RWPE2 (cell line): ENCODE measurements at regions not wholly inside any gene's neighbourhood (a gene's known extent, or its start where the extent isn't known, plus 50 kb on each side); places are given as distances from the start of the nearest gene placed in this dataset.
"Not testable (repeated sequence)": the region's sequence is repeated elsewhere in the genome, so short reads cannot be mapped to it uniquely, and the experiment has no call there.

Experiments used
- ATAC-seq: fragments of 200-7000 bp; cut with Tn5 transposase; 3 replicates; pipeline ENCODE4 v1.9.1; 2021; ENCODE audit warnings: low read depth
- DNase-seq: peaks from one replicate; pipeline ENCODE4 v3.0.0-alpha.2; 2020; ENCODE audit warnings: low spot score
- H3K27ac ChIP-seq: fragments of 450-650 bp; 2 replicates; pipeline ENCODE4 v1.5.1; 2017; ENCODE audit warnings: mild to moderate bottlenecking; ENCODE audit not compliant: poor library complexity, severe bottlenecking
- H3K27me3 ChIP-seq: fragments of 250-450 bp; sonication (Bioruptor Pico); 2 replicates; pipeline ENCODE4 v1.5.1; 2021; ENCODE audit warnings: mild to moderate bottlenecking, moderate library complexity; ENCODE audit not compliant: insufficient read depth, poor library complexity, severe bottlenecking
- H3K36me3 ChIP-seq: fragments of 250-450 bp; sonication (Bioruptor Pico); 2 replicates; pipeline ENCODE4 v1.5.1; 2020; ENCODE audit warnings: low read depth, mild to moderate bottlenecking, moderate library complexity
- H3K4me1 ChIP-seq: fragments of 250-450 bp; sonication (Bioruptor Pico); 2 replicates; pipeline ENCODE4 v1.5.1; 2021; ENCODE audit warnings: mild to moderate bottlenecking, moderate library complexity; ENCODE audit not compliant: insufficient read depth, poor library complexity, severe bottlenecking
- H3K4me3 ChIP-seq: fragments of 250-450 bp; sonication (Bioruptor Pico); 2 replicates; pipeline ENCODE4 v1.5.1; 2021; ENCODE audit warnings: mild to moderate bottlenecking, moderate library complexity; ENCODE audit not compliant: severe bottlenecking
- H3K9me3 ChIP-seq: fragments of 250-450 bp; sonication (Bioruptor Pico); 2 replicates; pipeline ENCODE4 v1.5.1; 2021; ENCODE audit warnings: mild to moderate bottlenecking, moderate library complexity; ENCODE audit not compliant: severe bottlenecking
- CTCF ChIP-seq: fragments of 450-650 bp; IDR thresholded peaks from one replicate; pipeline ENCODE4 v1.5.1; 2017; ENCODE audit warnings: mild to moderate bottlenecking, moderate library complexity; ENCODE audit not compliant: poor library complexity, severe bottlenecking

DNA sequence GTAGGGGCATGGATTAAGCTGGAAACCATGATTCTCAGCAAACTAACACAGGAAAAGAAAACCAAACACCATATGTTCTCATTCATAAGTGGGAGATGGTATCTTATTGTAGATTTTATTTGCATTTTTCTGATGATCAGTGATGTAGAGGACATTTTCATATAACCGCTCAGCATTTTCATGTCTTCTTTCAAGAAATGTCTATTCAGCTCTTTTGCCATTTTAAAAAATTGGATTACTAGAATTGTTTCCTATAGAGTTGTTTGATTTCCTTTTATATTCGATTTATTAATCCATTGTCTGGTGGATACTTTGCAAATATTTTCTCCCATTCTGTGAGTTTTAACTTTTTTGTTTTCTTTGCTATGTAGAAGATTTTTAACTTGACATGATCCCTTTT, 682.2 kb upstream of the BCHE start:
- Histone ChIP-seq H3K27ac (no peak overlapping the region), H3K9me3 (no peaks in the 10 kb centered on the region), H3K4me1 (no peaks in the 10 kb centered on the region), H3K36me3 (no peaks in the 10 kb centered on the region), H3K4me3 (no peak overlapping the region), H3K27me3 (no peaks in the 10 kb centered on the region)
- TF ChIP-seq CTCF: no peak
- ATAC-seq (no peak), DNase-seq (no peak)

GRCh38 chr3:166518040-166518439, 680.8 kb upstream of the BCHE start:
- no peaks in the 10 kb centered on the region for H3K9me3 ChIP-seq
- H3K4me1 ChIP-seq: no peaks in the 10 kb centered on the region
- no peak for ATAC-seq
- no peak for DNase-seq
- no peaks in the 10 kb centered on the region for H3K27me3 ChIP-seq
- no peak overlapping the region for H3K27ac ChIP-seq
- H3K4me3 ChIP-seq: no peak overlapping the region
- no peaks in the 10 kb centered on the region for H3K36me3 ChIP-seq
- no peak for TF ChIP-seq CTCF

DNA sequence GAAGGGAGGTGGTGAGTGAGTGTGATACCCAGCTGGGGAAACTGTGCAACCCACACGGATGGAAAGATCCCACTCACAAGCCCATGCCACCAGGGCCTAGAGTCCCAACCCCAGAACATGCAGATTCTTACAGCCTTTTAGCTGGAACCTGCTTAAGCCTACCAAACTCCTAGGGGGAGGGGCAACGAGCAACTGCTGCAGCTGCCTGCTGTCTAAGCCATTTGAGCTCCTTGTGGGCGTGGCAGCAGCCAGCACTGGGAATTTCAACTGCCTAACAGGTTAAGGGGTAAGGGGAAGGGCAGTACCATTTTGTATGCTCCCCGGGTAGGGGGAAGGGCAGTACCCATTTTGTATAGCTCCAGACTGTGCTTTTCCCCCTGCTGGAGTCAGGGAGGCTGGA, 673.2 kb upstream of the BCHE start:
- Histone ChIP-seq H3K9me3 (no peaks in the 10 kb centered on the region), H3K27me3 (no peaks in the 10 kb centered on the region), H3K4me3 (no peak overlapping the region), H3K36me3 (no peaks in the 10 kb centered on the region), H3K4me1 (no peaks in the 10 kb centered on the region), H3K27ac (no peak overlapping the region)
- no peak for ATAC-seq
- TF ChIP-seq CTCF: no peak
- no peak for DNase-seq

DNA sequence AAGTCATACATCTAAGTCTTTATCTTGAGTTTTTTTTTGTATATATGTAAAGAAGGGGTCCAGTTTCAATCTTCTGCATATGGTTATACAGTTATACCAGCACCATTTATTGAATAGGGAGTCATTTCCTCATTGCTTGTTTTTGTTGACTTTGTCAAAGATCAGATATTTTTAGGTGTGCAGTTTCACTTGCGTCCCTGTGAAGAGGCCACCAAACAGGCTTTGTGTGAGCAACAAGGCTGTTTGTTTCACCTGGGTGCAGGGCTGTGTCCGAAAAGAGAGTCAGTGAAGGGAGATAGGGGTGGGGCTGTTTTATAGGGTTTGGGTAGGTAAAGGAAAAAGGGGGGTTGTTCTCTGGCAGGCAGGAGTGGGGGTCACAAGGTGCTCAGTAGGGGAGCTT, 663.2 kb upstream of the BCHE start:
- not testable (repeated sequence) for H3K4me3 ChIP-seq, H3K27me3 ChIP-seq, H3K27ac ChIP-seq, DNase-seq, ATAC-seq, H3K36me3 ChIP-seq, H3K4me1 ChIP-seq, H3K9me3 ChIP-seq

DNA sequence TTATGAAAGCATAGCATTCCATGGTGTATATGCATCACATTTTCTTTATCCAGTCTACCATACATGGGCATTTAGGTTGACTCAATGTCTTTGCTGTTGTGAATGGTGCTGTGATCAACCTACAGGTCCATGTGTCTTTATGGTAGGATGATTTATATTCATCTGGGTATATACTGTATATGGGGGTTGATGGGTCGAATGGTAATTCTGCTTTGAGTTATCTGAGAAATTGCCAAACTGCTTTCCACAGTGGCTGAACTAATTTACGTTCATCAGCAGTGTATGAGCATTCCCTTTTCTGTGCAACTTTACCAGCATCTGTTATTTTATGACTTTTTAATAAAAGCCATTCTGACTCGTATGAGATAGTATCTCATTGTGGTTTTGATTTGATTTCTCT, 662.4 kb upstream of the BCHE start:
- DNase-seq (no peak), ATAC-seq (no peak)
- Histone ChIP-seq H3K4me3 (no peak overlapping the region), H3K36me3 (no peaks in the 10 kb centered on the region), H3K27me3 (no peaks in the 10 kb centered on the region), H3K9me3 (no peaks in the 10 kb centered on the region), H3K4me1 (no peaks in the 10 kb centered on the region), H3K27ac (no peak overlapping the region)
- TF ChIP-seq CTCF: no peak

- Histone ChIP-seq H3K4me3 (no peak overlapping the region), H3K27ac (no peak overlapping the region), H3K36me3 (no peaks in the 10 kb centered on the region), H3K27me3 (no peaks in the 10 kb centered on the region), H3K4me1 (no peaks in the 10 kb centered on the region), H3K9me3 (no peaks in the 10 kb centered on the region)
- DNase-seq: no peak
- TF ChIP-seq CTCF: no peak
- no peak for ATAC-seq
Observed at GRCh38 chr3:166498446-166498845, 661.2 kb upstream of the BCHE start.
